GM19025 (cell line): ENCODE measurements at regions not wholly inside any gene's neighbourhood (a gene's known extent, or its start where the extent isn't known, plus 50 kb on each side); places are given as distances from the start of the nearest gene placed in this dataset.
A peak's percentile ranks its signal among the peaks of the same experiment; 100 is the strongest.
"Not testable (repeated sequence)": the region's sequence is repeated elsewhere in the genome, so short reads cannot be mapped to it uniquely, and the experiment has no call there.

ENCODE experiments used
- ATAC-seq: cut with Tn5 transposase; IDR thresholded peaks from one replicate; pipeline ENCODE4 v1.9.1; 2021; ENCODE audit warnings: mild to moderate bottlenecking, low read depth, moderate library complexity; ENCODE audit not compliant: unreplicated experiment

DNA sequence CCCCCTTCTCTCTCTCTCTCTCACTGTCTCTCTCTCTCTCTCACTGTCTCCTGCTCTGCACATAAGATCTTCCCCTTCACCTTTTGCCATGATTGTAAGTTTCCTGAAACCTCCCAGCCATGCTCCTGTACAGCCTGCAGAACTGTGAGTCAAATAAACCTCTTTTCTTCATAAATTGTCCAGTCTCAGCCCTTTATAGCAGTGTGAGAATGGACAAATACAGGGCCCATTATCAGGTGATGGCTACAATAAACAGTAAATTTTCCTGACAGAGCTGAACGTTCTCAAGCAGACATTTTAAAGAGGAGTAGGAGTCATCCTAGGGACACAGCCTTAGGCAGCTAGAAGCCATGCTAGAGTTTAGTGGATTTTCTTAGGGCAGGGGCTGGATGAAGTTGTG, 1679.7 kb upstream of the B3GALT2 start:
- ATAC-seq = no peak

DNA sequence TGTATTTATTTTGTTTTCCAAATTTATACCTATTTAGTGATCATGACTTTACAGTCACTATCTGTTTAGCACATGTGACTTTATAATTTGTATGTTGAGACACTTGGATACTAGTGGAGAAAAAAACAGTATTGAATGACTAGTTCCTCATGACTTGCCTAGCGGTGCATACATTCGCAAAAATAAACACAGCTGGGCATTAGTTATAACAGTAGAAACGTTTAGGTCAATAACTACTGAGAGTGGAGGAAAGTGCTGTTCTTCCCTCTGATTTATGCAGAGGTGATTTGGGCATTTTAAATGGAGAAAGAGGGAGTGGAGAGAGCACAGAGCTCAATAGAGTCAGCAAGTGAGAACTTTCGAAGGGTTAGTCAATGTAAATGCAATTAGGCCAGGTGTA, 1679.0 kb upstream of the B3GALT2 start:
- ATAC-seq = no peak

- no peak for ATAC-seq
These were observed 1675.7 kb upstream of the B3GALT2 start for GRCh38 chr1:194862129-194862528.

GRCh38 chr1:194860248-194861201, 1674.1 kb upstream of the B3GALT2 start:
- ATAC-seq = no peak

DNA sequence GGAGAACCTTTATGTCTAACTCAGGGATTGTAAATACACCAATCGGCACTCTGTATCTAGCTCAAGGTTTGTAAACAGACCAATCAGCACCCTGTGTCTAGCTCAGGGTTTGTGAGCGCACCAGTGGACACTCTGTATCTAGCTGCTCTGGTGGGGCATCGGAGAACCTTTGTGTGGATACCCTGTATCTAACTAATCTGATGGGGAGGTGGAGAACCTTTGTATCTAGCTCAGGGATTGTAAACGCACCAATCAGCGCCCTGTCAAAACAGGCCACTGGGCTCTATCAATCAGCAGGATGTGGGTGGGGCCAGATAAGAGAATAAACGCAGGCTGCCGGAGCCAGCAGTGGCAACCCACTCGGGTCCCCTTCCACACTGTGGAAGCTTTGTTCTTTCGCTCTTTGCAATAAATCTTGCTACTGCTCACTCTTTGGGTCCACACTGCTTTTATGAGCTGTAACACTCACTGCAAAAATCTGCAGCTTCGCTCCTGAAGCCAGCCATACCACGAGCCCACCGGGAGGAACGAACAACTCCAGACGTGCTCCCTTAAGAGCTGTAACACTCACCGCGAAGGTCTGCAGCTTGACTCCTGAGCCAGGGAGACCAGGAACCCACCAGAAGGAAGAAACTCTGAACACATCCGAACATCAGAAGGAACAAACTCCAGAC, 1673.2 kb upstream of the B3GALT2 start:
- not testable (repeated sequence) for ATAC-seq

DNA sequence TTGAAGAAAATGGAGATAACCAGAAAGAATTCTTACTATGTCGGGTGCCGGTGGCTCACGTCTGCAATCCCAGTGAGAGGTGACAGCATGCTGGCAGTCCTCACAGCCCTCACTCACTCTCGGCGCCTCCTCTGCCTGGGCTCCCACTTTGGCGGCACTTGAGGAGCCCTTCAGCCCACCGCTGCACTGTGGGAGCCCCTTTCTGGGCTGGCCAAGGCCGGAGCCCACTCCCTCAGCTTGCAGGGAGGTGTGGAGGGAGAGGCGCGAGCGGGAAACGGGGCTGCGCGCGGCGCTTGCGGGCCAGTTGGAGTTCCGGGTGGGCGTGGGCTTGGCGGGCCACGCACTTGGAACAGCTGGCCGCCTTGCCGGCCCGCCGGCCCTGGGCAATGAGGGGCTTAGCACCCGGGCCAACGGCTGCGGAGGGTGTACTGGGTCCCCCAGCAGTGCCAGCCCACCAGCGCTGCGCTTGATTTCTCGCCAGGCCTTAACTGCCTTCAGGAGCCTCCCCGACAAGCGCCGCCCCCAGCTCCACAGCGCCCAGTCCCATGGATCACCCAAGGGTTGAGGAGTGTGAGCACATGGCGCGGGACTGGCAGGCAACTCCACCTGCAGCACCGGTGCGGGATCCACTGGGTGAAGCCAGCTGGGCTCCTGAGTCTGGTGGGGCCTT, 1672.5 kb upstream of the B3GALT2 start:
- not testable (repeated sequence) for ATAC-seq

GRCh38 chr1:194857413-194857812, 1671.0 kb upstream of the B3GALT2 start:
- no peak for ATAC-seq

- no peak for ATAC-seq
These were observed 1662.4 kb upstream of the B3GALT2 start for GRCh38 chr1:194848846-194849245.

DNA sequence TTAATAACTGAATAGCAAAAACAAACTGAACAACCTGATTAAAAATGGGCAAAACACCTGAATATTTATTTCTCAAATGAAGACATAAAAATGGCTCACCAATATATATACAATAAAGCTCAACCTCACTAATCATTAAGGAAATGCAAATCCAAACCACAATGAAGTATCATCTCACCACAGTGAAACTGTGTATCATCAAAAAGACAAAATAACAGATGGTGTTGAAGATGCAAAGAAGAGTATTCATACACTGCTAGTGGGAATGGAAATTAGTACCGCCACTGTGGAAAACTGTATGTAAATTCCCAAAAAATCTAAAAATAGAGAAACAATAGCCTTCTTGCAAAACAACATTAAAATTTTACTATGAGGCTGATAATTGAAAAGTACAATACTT, 1660.1 kb upstream of the B3GALT2 start:
- no peak for ATAC-seq

DNA sequence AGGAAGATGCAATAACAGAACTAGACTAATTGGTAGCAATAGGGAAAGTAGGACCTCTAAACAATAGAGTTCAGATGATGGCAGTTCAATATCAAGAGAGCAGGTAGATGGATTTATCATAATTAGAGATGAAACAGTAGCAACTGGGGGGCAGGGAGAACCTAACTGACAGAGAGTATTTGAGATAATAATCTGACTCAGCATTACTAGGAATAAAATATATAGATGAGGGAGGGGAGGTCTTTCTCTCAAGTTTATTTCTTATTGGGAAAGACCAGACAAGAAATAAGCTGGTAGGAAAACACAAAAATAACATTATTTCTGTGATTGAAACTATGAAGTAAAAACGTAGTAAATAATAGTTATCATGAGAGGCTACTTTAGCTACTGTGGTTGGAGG, 1656.7 kb upstream of the B3GALT2 start:
- no peak for ATAC-seq

- ATAC-seq = no peak
These were observed 1646.7 kb upstream of the B3GALT2 start for GRCh38 chr1:194833111-194833510.

- ATAC-seq = not testable (repeated sequence)
These were observed 1645.2 kb upstream of the B3GALT2 start for GRCh38 chr1:194831595-194831994.

DNA sequence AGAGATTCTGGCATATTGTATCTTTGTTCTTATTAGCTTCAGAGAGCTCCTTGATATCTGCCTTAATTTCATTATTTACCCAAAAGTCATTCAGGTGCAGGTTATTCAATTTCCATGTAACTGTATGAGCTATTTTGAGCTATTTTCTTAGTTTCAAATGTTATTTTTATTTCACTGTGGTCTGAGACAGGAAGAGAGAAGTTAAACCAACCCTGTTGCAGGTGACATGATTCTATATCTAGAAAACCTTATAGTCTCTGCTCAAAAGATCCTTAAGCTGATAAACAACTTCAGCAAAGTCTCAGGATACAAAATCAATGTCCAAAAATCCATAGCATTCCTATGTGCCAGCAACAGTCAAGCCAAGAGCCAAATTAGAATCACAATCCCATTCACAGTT, 1644.0 kb upstream of the B3GALT2 start:
- ATAC-seq = peak; percentile 76

DNA sequence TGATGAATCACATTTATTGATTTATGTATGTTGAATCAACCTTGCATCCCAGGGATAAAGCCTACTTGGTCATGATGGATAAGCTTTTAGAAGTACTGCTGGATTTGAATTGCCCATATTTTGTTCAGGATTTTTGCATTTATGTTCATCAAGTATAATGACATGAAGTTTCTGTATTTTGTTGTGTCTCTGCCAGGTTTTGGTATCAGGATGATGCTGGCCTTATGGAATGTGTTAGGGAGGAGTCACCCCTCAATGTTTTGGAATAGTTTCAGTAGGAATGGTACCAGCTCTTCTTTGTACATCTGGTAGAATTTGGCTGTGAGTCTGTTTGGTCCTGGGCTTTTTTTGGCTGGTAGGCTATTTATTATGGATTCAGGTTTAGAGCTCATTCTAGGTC, 1643.1 kb upstream of the B3GALT2 start:
- no peak for ATAC-seq

DNA sequence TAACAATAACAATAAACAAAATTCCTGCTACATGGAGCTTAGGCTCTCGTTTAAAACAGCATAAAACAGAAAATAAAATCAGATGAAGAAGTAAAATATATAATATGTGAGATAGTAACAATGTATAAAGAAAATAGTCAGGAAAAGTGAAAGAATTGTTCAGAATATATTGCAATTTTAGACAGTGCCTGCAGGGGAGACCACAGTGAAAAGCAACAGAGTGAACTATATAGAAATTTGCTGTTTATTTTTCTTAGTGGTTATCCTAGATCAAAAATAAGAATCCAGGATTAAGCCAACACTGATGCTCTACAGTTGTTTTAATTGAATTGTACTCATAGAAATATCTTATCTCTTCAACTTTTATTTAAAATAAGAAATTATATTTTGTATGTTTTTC, 1639.0 kb upstream of the B3GALT2 start:
- ATAC-seq = no peak

- no peak for ATAC-seq
These were observed 1634.7 kb upstream of the B3GALT2 start for GRCh38 chr1:194821091-194821490.

DNA sequence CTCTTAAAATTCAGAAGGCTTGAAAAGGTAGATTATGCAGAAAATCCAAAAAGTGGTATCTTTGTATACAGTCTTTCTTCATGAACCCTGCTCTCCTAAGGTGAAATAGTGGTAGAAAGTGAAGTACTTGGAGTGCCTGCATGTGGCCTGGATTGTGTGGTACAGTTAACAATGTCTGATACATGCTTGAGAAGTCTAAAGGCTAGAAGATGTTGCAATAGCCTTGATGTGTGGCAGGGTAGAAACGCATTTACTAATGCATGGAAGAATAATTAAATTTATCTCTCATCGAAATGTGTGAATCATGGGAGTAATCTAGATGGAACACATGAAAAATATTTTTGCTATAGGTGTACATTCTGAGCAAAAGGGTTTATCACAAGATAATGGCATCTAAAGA, 1632.3 kb upstream of the B3GALT2 start:
- no peak for ATAC-seq

GRCh38 chr1:194816859-194817258, 1630.4 kb upstream of the B3GALT2 start:
- ATAC-seq = no peak

- no peak for ATAC-seq
These were observed 1626.7 kb upstream of the B3GALT2 start for GRCh38 chr1:194813096-194813495.

GRCh38 chr1:194809665-194810064, 1623.3 kb upstream of the B3GALT2 start:
- peak; percentile 38 for ATAC-seq

DNA sequence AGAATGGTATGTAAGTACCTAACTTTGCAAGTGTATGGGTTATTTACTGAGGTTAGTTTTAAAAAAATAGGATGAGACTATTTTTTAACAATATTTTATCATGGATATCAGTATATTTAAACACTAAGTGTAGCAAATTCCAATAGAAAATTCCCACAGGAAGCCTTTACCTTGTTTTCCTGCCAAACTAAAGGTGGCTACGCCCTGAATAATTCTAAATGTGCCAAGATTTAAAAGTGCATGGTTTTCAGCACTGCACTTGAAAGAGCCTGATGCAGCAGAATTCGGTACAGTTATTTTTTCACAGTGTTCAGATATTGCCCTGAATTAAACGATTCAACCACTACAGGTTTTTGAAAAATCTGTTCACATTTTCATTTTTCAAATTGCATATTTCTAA, 1622.8 kb upstream of the B3GALT2 start:
- no peak for ATAC-seq
